ENCODE measurements at regions not wholly inside any gene's neighbourhood (a gene's known extent, or its start where the extent isn't known, plus 50 kb on each side); places are given as distances from the start of the nearest gene placed in this dataset.
A peak's percentile ranks its signal among the peaks of the same experiment; 100 is the strongest.

- no peak for DNase-seq
These were observed 369.0 kb upstream of the DYNLRB2 start for GRCh38 chr16:80171746-80172145.

GRCh38 chr16:80171199-80171598 is 369.6 kb upstream of the DYNLRB2 start:
- DNase-seq = no peak

- no peak for DNase-seq
These were observed 373.0 kb upstream of the DYNLRB2 start for GRCh38 chr16:80167657-80168390.

- DNase-seq = no peak
These were observed 374.7 kb upstream of the DYNLRB2 start for GRCh38 chr16:80166082-80166481.

- DNase-seq = no peak
These were observed 375.7 kb upstream of the DYNLRB2 start for GRCh38 chr16:80164966-80165550.

- no peak for DNase-seq
These were observed 377.5 kb upstream of the DYNLRB2 start for GRCh38 chr16:80163339-80163738.

- DNase-seq = no peak
These were observed 378.7 kb upstream of the DYNLRB2 start for GRCh38 chr16:80161799-80162739.

- no peak for DNase-seq
These were observed 382.0 kb upstream of the DYNLRB2 start for GRCh38 chr16:80158766-80159165.

- no peak for DNase-seq
These were observed 389.1 kb upstream of the DYNLRB2 start for GRCh38 chr16:80151722-80152111.

- no peak for DNase-seq
These were observed 389.6 kb upstream of the DYNLRB2 start for GRCh38 chr16:80150978-80151721.

GRCh38 chr16:80148826-80149225 is 392.0 kb upstream of the DYNLRB2 start:
- no peak for DNase-seq

- DNase-seq = no peak
These were observed 393.7 kb upstream of the DYNLRB2 start for GRCh38 chr16:80147026-80147655.

GRCh38 chr16:80144191-80144590 is 396.6 kb upstream of the DYNLRB2 start:
- no peak for DNase-seq

- no peak for DNase-seq
These were observed 397.9 kb upstream of the DYNLRB2 start for GRCh38 chr16:80142940-80143339.

- no peak for DNase-seq
These were observed 398.5 kb upstream of the DYNLRB2 start for GRCh38 chr16:80142281-80142680.

GRCh38 chr16:80129791-80130190 is 411.0 kb upstream of the DYNLRB2 start:
- DNase-seq = no peak

- DNase-seq = no peak
These were observed 415.1 kb upstream of the DYNLRB2 start for GRCh38 chr16:80125677-80126076.

GRCh38 chr16:80123189-80123588 is 417.6 kb upstream of the DYNLRB2 start:
- no peak for DNase-seq

GRCh38 chr16:80122115-80122514 is 418.7 kb upstream of the DYNLRB2 start:
- peak; percentile 14 for DNase-seq

- DNase-seq = no peak
These were observed 419.3 kb upstream of the DYNLRB2 start for GRCh38 chr16:80121522-80121909.

GRCh38 chr16:80120899-80121521 is 419.8 kb upstream of the DYNLRB2 start:
- DNase-seq = peak; percentile 39

GRCh38 chr16:80117556-80118130 is 423.1 kb upstream of the DYNLRB2 start:
- DNase-seq = no peak

All from retina (tissue), 1 donor.